Ectodermal cell (in vitro differentiated cells): ENCODE measurements at regions not wholly inside any gene's neighbourhood (a gene's known extent, or its start where the extent isn't known, plus 50 kb on each side); places are given as distances from the start of the nearest gene placed in this dataset.

Experiments used
- H3K27ac ChIP-seq: 2 replicates; pipeline ENCODE4 v1.7.0; 2013; ENCODE audit warnings: mild to moderate bottlenecking, low read depth, low read length; ENCODE audit not compliant: insufficient read depth, poor library complexity, severe bottlenecking
- H3K27me3 ChIP-seq: 2 replicates; pipeline ENCODE4 v1.7.0; 2013; ENCODE audit warnings: mild to moderate bottlenecking, low read length; ENCODE audit not compliant: insufficient read depth, control insufficient read depth, poor library complexity, severe bottlenecking
- H3K36me3 ChIP-seq: one replicate; pipeline ENCODE4 v1.7.0; 2013; ENCODE audit warnings: low read length; ENCODE audit not compliant: control insufficient read depth, insufficient read depth
- H3K4me1 ChIP-seq: one replicate; pipeline ENCODE4 v1.7.0; 2013; ENCODE audit warnings: low read length; ENCODE audit not compliant: control insufficient read depth, insufficient read depth
- H3K4me3 ChIP-seq: 2 replicates; pipeline ENCODE4 v1.7.0; 2013; ENCODE audit warnings: low read depth, low read length, control low read depth; ENCODE audit not compliant: insufficient read depth
- H3K9me3 ChIP-seq: 2 replicates; pipeline ENCODE4 v1.7.0; 2013; ENCODE audit warnings: mild to moderate bottlenecking, low read length, moderate library complexity; ENCODE audit not compliant: control insufficient read depth
- WGBS, 2 experiments: methylation state at CpG; one replicate each; pipeline ENCODE4 v1.1.7; 2013; ENCODE audit warnings: missing lambda C conversion rate in 2 of 2; 5-methylcytosine and 5-hydroxymethylcytosine counted together

GRCh38 chr7:42344198-42344755 lies 107.3 kb upstream of the GLI3 start:
- H3K27ac ChIP-seq = no peak overlapping the region
- H3K9me3 ChIP-seq = no peaks in the 10 kb centered on the region
- WGBS, 2 experiments = 93% methylated on average over 3 of the region's 3 CpGs
- H3K4me3 ChIP-seq = no peak overlapping the region
- no peaks in the 10 kb centered on the region for H3K36me3 ChIP-seq
- H3K4me1 ChIP-seq = peaks cover 14% of the 10 kb centered on the region
- no peaks in the 10 kb centered on the region for H3K27me3 ChIP-seq

- Histone ChIP-seq H3K4me3 (no peak overlapping the region), H3K27me3 (no peaks in the 10 kb centered on the region), H3K9me3 (no peaks in the 10 kb centered on the region), H3K36me3 (no peaks in the 10 kb centered on the region), H3K4me1 (peaks cover 10% of the 10 kb centered on the region), H3K27ac (no peak overlapping the region)
- 87 to 90% methylated on average over 3 of the region's 3 CpGs for WGBS, 2 experiments
Observed at GRCh38 chr7:42342381-42342780, 105.4 kb upstream of the GLI3 start.

- 92 to 93% methylated on average over 5 of the region's 5 CpGs for WGBS, 2 experiments
- H3K36me3 ChIP-seq = no peaks in the 10 kb centered on the region
- peaks cover 6% of the 10 kb centered on the region for H3K4me1 ChIP-seq
- H3K4me3 ChIP-seq = no peak overlapping the region
- no peaks in the 10 kb centered on the region for H3K27me3 ChIP-seq
- no peaks in the 10 kb centered on the region for H3K9me3 ChIP-seq
- H3K27ac ChIP-seq = no peak overlapping the region
Observed at GRCh38 chr7:42340436-42340835, 103.4 kb upstream of the GLI3 start.

DNA sequence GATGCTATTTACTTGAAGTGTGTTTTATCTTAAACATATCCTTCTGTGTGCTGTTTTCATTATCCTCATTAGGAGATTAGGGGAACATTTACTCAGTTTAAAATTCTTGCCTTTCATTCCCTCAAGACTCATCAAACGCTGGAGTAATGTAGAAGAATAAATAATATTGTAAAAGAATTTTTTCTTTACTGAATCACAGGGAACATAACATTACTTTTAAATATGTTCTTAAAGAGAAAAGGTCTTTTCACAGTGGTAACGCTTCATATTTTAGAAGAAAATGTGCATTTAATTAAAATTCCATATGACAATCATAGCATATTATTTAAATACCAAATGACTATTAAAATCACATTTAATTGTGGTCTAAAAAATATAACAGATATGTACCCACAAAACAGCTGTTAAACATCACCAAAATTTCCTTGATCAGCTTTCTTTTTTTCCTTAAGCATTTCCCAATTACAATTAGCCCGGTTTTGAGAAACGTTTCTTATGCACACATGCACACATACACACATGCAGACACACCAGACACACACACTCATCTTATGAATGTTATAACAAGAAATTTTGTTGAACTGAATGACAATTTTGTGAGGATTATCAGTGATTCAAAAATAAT lies 102.0 kb upstream of the GLI3 start:
- H3K27me3 ChIP-seq = no peaks in the 10 kb centered on the region

GRCh38 chr7:42338231-42338915 lies 101.4 kb upstream of the GLI3 start:
- no peaks in the 10 kb centered on the region for H3K27me3 ChIP-seq
- WGBS, 2 experiments = 77 to 86% methylated on average over 4 of the region's 4 CpGs
- H3K27ac ChIP-seq = no peak overlapping the region
- H3K4me3 ChIP-seq = no peak overlapping the region
- H3K4me1 ChIP-seq = peaks cover 6% of the 10 kb centered on the region
- no peaks in the 10 kb centered on the region for H3K36me3 ChIP-seq
- no peaks in the 10 kb centered on the region for H3K9me3 ChIP-seq

More for the DNA sequence above, 102.0 kb upstream of the GLI3 start:
- 98 to 100% methylated on average over 2 of the region's 4 CpGs for WGBS, 2 experiments
- no peaks in the 10 kb centered on the region for H3K9me3 ChIP-seq
- no peaks in the 10 kb centered on the region for H3K36me3 ChIP-seq
- H3K4me3 ChIP-seq = no peak overlapping the region
- no peak overlapping the region for H3K27ac ChIP-seq
- peaks cover 6% of the 10 kb centered on the region for H3K4me1 ChIP-seq

GRCh38 chr7:42337225-42337905 lies 100.4 kb upstream of the GLI3 start:
- H3K27me3 ChIP-seq = no peaks in the 10 kb centered on the region
- H3K9me3 ChIP-seq = no peaks in the 10 kb centered on the region
- WGBS, 2 experiments = 94 to 96% methylated on average over 13 of the region's 13 CpGs
- no peak overlapping the region for H3K27ac ChIP-seq
- H3K4me3 ChIP-seq = no peak overlapping the region
- H3K36me3 ChIP-seq = no peaks in the 10 kb centered on the region
- peaks cover 6% of the 10 kb centered on the region for H3K4me1 ChIP-seq

DNA sequence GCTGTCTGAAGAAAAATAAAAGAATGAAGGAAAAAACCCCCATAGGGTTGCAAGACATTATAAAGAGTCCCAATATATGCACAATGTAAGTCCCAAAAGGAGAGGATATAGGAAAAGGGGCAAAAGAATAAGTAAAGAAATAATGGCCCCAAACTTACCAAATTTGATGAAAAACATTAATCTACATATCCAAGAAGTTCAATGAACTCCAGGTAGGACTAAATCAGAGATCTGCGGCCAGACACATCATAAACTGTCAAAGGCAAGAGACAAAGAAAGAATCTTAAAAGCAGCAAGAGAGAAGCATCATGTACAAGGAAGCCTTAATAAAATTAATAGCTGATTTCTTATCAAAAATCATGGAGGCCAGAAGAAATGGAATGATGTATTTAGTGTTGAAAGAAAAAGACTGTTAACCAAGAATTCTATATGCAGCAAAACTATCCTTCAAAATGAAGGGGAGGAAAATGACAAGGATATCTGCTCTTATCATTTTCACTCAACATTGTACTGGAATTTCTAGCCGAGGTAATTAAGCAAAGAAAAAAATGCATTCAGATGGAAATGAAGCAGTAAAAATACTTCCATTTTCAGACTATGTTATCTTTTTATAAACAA lies 95.7 kb upstream of the GLI3 start:
- Histone ChIP-seq H3K9me3 (peaks cover 3% of the 10 kb centered on the region), H3K4me1 (no peaks in the 10 kb centered on the region), H3K4me3 (no peak overlapping the region), H3K36me3 (no peaks in the 10 kb centered on the region), H3K27me3 (no peaks in the 10 kb centered on the region), H3K27ac (no peak overlapping the region)
- WGBS, 2 experiments = 96 to 100% methylated on average over 1 to 2 of the region's 2 CpGs

DNA sequence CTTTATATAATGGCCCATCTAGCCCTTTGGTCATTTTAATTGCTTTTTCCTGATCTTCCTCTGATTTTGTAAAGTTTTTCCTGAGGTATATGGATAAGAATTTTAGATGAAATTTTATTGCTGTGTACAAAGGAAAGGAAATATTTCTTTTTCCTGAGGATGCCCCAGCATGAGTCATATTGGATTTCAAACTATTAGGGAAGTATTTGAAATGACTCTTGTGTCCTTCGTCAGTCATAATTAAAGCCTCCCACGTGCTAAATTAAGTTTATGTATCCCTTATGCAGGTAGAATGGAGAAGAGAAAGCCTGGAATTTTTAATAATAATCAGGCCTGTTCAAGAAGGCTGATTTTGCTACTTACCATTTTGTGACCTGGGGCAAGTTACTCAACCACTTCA lies 82.6 kb upstream of the GLI3 start:
- no peaks in the 10 kb centered on the region for H3K9me3 ChIP-seq
- no peaks in the 10 kb centered on the region for H3K36me3 ChIP-seq
- H3K27ac ChIP-seq = no peak overlapping the region
- H3K27me3 ChIP-seq = no peaks in the 10 kb centered on the region
- no peak overlapping the region for H3K4me3 ChIP-seq
- peaks cover 10% of the 10 kb centered on the region for H3K4me1 ChIP-seq
- 97% methylated on average over 2 of the region's 2 CpGs for WGBS, 2 experiments

DNA sequence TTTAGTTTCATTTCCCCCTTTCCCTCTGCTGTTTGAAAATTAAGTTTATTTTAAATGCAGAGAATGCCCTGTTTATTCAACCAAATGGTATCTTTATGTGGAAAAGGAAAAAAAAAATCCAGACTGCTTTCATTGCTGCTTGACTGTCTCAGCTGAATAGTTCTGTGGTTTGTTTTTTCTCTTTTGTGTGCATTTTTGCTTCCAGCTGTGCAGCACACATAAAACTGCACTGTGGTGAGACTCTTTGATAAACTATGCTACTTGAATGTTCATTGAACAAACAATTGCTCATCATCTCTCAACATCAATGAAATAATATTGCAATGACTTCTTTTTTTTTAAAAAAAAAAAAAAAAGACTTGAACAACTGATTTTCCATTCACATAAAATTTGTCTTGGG lies 78.6 kb upstream of the GLI3 start:
- Histone ChIP-seq H3K4me1 (peaks cover 12% of the 10 kb centered on the region), H3K27me3 (no peaks in the 10 kb centered on the region), H3K36me3 (no peaks in the 10 kb centered on the region), H3K4me3 (no peak overlapping the region), H3K9me3 (no peaks in the 10 kb centered on the region), H3K27ac (no peak overlapping the region)

GRCh38 chr7:42315103-42315502 lies 78.1 kb upstream of the GLI3 start:
- peaks cover 12% of the 10 kb centered on the region for H3K4me1 ChIP-seq
- H3K36me3 ChIP-seq = no peaks in the 10 kb centered on the region
- WGBS, 2 experiments = 64 to 83% methylated on average over 2 to 3 of the region's 3 CpGs
- H3K9me3 ChIP-seq = no peaks in the 10 kb centered on the region
- H3K27ac ChIP-seq = no peak overlapping the region
- H3K4me3 ChIP-seq = no peak overlapping the region
- H3K27me3 ChIP-seq = no peaks in the 10 kb centered on the region
